ENCODE measurements at regions not wholly inside any gene's neighbourhood (a gene's known extent, or its start where the extent isn't known, plus 50 kb on each side); places are given as distances from the start of the nearest gene placed in this dataset.
"Not testable (repeated sequence)": the region's sequence is repeated elsewhere in the genome, so short reads cannot be mapped to it uniquely, and the experiment has no call there.

GRCh38 chr14:48686650-48687049, 899.5 kb downstream of the RPS29 start:
- H3K27me3 ChIP-seq (ENCODE audit: control insufficient read depth, insufficient read depth, low read length) = no peaks in the 10 kb centered on the region
- no peaks in the 10 kb centered on the region for H3K4me1 ChIP-seq (ENCODE audit: control insufficient read depth, low read depth, low read length)

DNA sequence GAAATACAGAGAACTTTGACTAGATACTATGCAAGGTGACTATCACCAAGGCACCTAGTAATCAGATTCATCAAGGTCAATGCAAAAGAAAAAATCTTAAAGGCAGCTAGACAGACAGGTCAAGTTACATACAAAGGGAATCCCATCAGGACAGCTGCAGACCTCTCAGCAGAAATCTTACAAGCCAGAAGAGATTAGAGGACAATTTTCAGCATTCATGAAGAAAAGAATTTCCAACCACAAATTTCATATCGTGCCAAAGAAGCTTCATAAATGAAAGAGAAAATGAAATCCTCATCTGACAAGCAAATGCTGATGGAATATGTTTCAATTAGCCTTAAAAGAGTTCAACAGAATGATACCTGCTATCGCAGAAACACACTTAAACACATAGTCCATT, 913.7 kb downstream of the RPS29 start:
- no peaks in the 10 kb centered on the region for H3K36me3 ChIP-seq (ENCODE audit: control insufficient read depth, low read depth, low read length)
- no peaks in the 10 kb centered on the region for H3K9me3 ChIP-seq (ENCODE audit: control insufficient read depth, low read depth, low read length)
- no peak overlapping the region for H3K27ac ChIP-seq (ENCODE audit: low read length)
- H3K9ac ChIP-seq (ENCODE audit: low read length) = no peak overlapping the region
- no peak overlapping the region for H3K4me3 ChIP-seq (ENCODE audit: low read length)
- no peaks in the 10 kb centered on the region for H3K27me3 ChIP-seq (ENCODE audit: control insufficient read depth, insufficient read depth, low read length)
- no peaks in the 10 kb centered on the region for H3K4me1 ChIP-seq (ENCODE audit: control insufficient read depth, low read depth, low read length)

More at GRCh38 chr14:48686650-48687049, 899.5 kb downstream of the RPS29 start:
- Histone ChIP-seq H3K27ac (ENCODE audit: low read length) (no peak overlapping the region), H3K9ac (ENCODE audit: low read length) (no peak overlapping the region), H3K9me3 (ENCODE audit: control insufficient read depth, low read depth, low read length) (no peaks in the 10 kb centered on the region), H3K4me3 (ENCODE audit: low read length) (no peak overlapping the region), H3K36me3 (ENCODE audit: control insufficient read depth, low read depth, low read length) (no peaks in the 10 kb centered on the region)

- Histone ChIP-seq H3K4me3 (ENCODE audit: low read length) (no peak overlapping the region), H3K4me1 (ENCODE audit: control insufficient read depth, low read depth, low read length) (no peaks in the 10 kb centered on the region), H3K36me3 (ENCODE audit: control insufficient read depth, low read depth, low read length) (no peaks in the 10 kb centered on the region), H3K9me3 (ENCODE audit: control insufficient read depth, low read depth, low read length) (no peaks in the 10 kb centered on the region), H3K27ac (ENCODE audit: low read length) (no peak overlapping the region), H3K27me3 (ENCODE audit: control insufficient read depth, insufficient read depth, low read length) (no peaks in the 10 kb centered on the region), H3K9ac (ENCODE audit: low read length) (no peak overlapping the region)
Observed at GRCh38 chr14:48670939-48671338, 915.2 kb downstream of the RPS29 start.

- no peaks in the 10 kb centered on the region for H3K36me3 ChIP-seq (ENCODE audit: control insufficient read depth, low read depth, low read length)
- H3K4me1 ChIP-seq (ENCODE audit: control insufficient read depth, low read depth, low read length) = no peaks in the 10 kb centered on the region
- no peaks in the 10 kb centered on the region for H3K9me3 ChIP-seq (ENCODE audit: control insufficient read depth, low read depth, low read length)
- H3K27me3 ChIP-seq (ENCODE audit: control insufficient read depth, insufficient read depth, low read length) = no peaks in the 10 kb centered on the region
- no peak overlapping the region for H3K4me3 ChIP-seq (ENCODE audit: low read length)
- H3K27ac ChIP-seq (ENCODE audit: low read length) = no peak overlapping the region
- no peak overlapping the region for H3K9ac ChIP-seq (ENCODE audit: low read length)
Observed at GRCh38 chr14:48665077-48665784, 920.9 kb downstream of the RPS29 start.

GRCh38 chr14:48643241-48643640, 942.9 kb downstream of the RPS29 start:
- Histone ChIP-seq H3K9ac (ENCODE audit: low read length) (no peak overlapping the region), H3K4me3 (ENCODE audit: low read length) (no peak overlapping the region), H3K4me1 (ENCODE audit: control insufficient read depth, low read depth, low read length) (peaks cover 4% of the 10 kb centered on the region), H3K27me3 (ENCODE audit: control insufficient read depth, insufficient read depth, low read length) (no peaks in the 10 kb centered on the region), H3K9me3 (ENCODE audit: control insufficient read depth, low read depth, low read length) (no peaks in the 10 kb centered on the region), H3K36me3 (ENCODE audit: control insufficient read depth, low read depth, low read length) (no peaks in the 10 kb centered on the region), H3K27ac (ENCODE audit: low read length) (no peak overlapping the region)

DNA sequence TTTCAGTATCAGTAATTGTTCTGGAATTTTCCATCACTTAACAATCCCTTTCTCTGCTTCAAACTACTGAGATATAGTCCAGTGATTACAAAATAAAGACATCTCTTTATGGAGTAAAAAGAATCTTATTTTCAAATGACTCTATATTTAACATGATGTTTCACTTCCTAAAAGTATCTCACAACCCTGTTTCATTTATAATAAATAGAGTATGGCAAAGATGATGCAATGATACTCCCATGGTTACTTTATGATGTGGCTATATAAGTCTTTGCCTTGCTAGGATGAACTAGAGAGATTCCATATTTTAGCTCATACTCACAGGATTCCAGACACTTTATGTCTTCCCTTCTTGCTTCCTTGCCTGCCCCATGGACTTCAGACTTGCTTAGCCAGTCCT, 953.5 kb upstream of the MDGA2 start:
- H3K27me3 ChIP-seq (ENCODE audit: control insufficient read depth, insufficient read depth, low read length) = no peaks in the 10 kb centered on the region
- no peak overlapping the region for H3K27ac ChIP-seq (ENCODE audit: low read length)
- H3K9ac ChIP-seq (ENCODE audit: low read length) = no peak overlapping the region
- H3K4me3 ChIP-seq (ENCODE audit: low read length) = no peak overlapping the region
- H3K4me1 ChIP-seq (ENCODE audit: control insufficient read depth, low read depth, low read length) = no peaks in the 10 kb centered on the region
- H3K9me3 ChIP-seq (ENCODE audit: control insufficient read depth, low read depth, low read length) = no peaks in the 10 kb centered on the region
- no peaks in the 10 kb centered on the region for H3K36me3 ChIP-seq (ENCODE audit: control insufficient read depth, low read depth, low read length)

DNA sequence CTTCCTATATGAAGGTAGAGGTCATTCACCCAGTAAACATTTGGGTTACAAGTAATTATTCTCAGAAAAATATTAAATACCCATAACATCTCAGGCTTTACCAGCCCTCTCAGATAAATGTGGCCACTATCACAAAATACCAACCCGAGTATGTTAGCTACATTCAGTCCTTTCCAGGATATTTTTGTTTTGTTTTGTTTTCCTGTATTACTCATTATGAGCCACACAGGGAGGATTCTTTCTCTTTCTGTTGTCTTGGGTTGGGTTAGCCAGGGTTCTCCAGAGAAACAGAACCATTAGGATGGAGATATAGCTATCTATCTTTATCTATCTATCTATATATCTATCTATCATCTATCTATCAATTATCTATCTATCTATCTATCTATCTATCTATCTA, 947.6 kb upstream of the MDGA2 start:
- Histone ChIP-seq H3K27ac (ENCODE audit: low read length) (no peak overlapping the region), H3K9ac (ENCODE audit: low read length) (no peak overlapping the region), H3K27me3 (ENCODE audit: control insufficient read depth, insufficient read depth, low read length) (no peaks in the 10 kb centered on the region), H3K9me3 (ENCODE audit: control insufficient read depth, low read depth, low read length) (no peaks in the 10 kb centered on the region), H3K4me1 (ENCODE audit: control insufficient read depth, low read depth, low read length) (no peaks in the 10 kb centered on the region), H3K4me3 (ENCODE audit: low read length) (no peak overlapping the region), H3K36me3 (ENCODE audit: control insufficient read depth, low read depth, low read length) (no peaks in the 10 kb centered on the region)

- Histone ChIP-seq H3K9ac (ENCODE audit: low read length) (no peak overlapping the region), H3K27me3 (ENCODE audit: control insufficient read depth, insufficient read depth, low read length) (no peaks in the 10 kb centered on the region), H3K36me3 (ENCODE audit: control insufficient read depth, low read depth, low read length) (no peaks in the 10 kb centered on the region), H3K4me1 (ENCODE audit: control insufficient read depth, low read depth, low read length) (no peaks in the 10 kb centered on the region), H3K27ac (ENCODE audit: low read length) (no peak overlapping the region), H3K9me3 (ENCODE audit: control insufficient read depth, low read depth, low read length) (no peaks in the 10 kb centered on the region), H3K4me3 (ENCODE audit: low read length) (no peak overlapping the region)
Observed at GRCh38 chr14:48618057-48618456, 942.7 kb upstream of the MDGA2 start.

- H3K4me3 ChIP-seq (ENCODE audit: low read length) = no peak overlapping the region
- H3K27me3 ChIP-seq (ENCODE audit: control insufficient read depth, insufficient read depth, low read length) = no peaks in the 10 kb centered on the region
- H3K36me3 ChIP-seq (ENCODE audit: control insufficient read depth, low read depth, low read length) = no peaks in the 10 kb centered on the region
- H3K9me3 ChIP-seq (ENCODE audit: control insufficient read depth, low read depth, low read length) = no peaks in the 10 kb centered on the region
- H3K27ac ChIP-seq (ENCODE audit: low read length) = no peak overlapping the region
- no peak overlapping the region for H3K9ac ChIP-seq (ENCODE audit: low read length)
- H3K4me1 ChIP-seq (ENCODE audit: control insufficient read depth, low read depth, low read length) = no peaks in the 10 kb centered on the region
Observed at GRCh38 chr14:48616931-48617330, 941.5 kb upstream of the MDGA2 start.

DNA sequence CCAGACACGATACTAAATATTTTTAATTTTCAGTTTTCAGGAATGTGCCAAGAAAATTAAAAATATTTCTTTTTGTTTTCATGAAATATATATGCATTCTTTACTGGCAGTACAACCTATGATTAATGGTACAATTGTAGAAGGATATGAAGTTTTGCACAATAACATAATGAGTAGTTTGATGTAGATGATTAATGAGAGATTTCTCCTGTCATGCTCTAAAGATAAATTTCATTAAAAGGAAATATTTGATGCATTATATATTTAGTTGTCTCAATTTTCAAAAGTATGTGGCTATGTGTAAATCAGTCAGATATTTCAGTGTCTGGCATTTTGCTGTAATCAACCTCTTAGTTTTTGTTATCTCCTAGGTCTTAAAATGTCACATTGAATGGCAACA, 940.2 kb upstream of the MDGA2 start:
- H3K4me1 ChIP-seq (ENCODE audit: control insufficient read depth, low read depth, low read length) = no peaks in the 10 kb centered on the region
- H3K27ac ChIP-seq (ENCODE audit: low read length) = no peak overlapping the region
- H3K9me3 ChIP-seq (ENCODE audit: control insufficient read depth, low read depth, low read length) = no peaks in the 10 kb centered on the region
- no peak overlapping the region for H3K4me3 ChIP-seq (ENCODE audit: low read length)
- H3K9ac ChIP-seq (ENCODE audit: low read length) = no peak overlapping the region
- no peaks in the 10 kb centered on the region for H3K27me3 ChIP-seq (ENCODE audit: control insufficient read depth, insufficient read depth, low read length)
- H3K36me3 ChIP-seq (ENCODE audit: control insufficient read depth, low read depth, low read length) = no peaks in the 10 kb centered on the region

DNA sequence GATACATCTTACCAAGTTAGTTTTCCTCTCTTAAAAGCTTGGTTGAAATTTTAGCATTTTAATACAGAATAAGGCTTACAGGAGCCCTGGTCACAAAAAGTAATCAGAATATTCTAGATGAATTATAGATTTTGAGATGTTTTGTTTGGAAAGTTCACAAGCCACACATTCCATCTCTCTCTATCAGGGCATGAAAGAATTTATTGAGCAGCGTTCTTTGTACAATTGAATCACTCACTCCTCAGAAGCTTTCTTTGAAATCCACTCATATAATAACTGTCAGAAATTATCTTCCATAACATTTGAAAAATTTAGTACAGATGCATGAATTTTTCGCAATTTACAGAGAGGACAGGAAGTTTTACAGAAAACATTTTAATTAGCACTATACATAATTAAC, 938.6 kb upstream of the MDGA2 start:
- Histone ChIP-seq H3K27ac (ENCODE audit: low read length) (no peak overlapping the region), H3K9ac (ENCODE audit: low read length) (no peak overlapping the region), H3K4me3 (ENCODE audit: low read length) (no peak overlapping the region), H3K9me3 (ENCODE audit: control insufficient read depth, low read depth, low read length) (no peaks in the 10 kb centered on the region), H3K27me3 (ENCODE audit: control insufficient read depth, insufficient read depth, low read length) (no peaks in the 10 kb centered on the region), H3K36me3 (ENCODE audit: control insufficient read depth, low read depth, low read length) (no peaks in the 10 kb centered on the region), H3K4me1 (ENCODE audit: control insufficient read depth, low read depth, low read length) (no peaks in the 10 kb centered on the region)

DNA sequence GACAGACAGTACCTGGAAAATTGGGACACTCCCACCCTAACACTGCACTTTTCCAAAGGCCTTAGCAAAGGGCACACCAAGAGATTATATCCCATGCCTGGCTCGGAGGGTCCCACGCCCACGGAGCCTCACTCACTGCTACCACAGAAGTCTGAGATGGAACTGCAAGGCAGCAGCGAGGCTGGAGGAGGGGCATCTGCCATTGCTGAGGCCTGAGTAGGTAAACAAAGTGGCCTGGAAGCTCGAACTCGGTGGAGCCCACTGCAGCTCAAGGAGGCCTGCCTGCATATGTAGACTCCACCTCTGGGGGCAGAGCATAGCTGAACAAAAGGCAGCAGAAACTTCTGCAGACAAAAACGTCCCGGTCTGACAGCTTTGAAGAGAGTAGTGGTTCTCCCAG, 931.6 kb upstream of the MDGA2 start:
- H3K36me3 ChIP-seq (ENCODE audit: control insufficient read depth, low read depth, low read length); H3K27me3 ChIP-seq (ENCODE audit: control insufficient read depth, insufficient read depth, low read length); H3K27ac ChIP-seq (ENCODE audit: low read length); H3K4me1 ChIP-seq (ENCODE audit: control insufficient read depth, low read depth, low read length); H3K9me3 ChIP-seq (ENCODE audit: control insufficient read depth, low read depth, low read length); H3K9ac ChIP-seq (ENCODE audit: low read length); H3K4me3 ChIP-seq (ENCODE audit: low read length): not testable (repeated sequence)
